Trophoblast cell (in vitro differentiated cells and primary cell): ENCODE measurements at regions not wholly inside any gene's neighbourhood (a gene's known extent, or its start where the extent isn't known, plus 50 kb on each side); places are given as distances from the start of the nearest gene placed in this dataset.

Source experiments
- DNase-seq, 2 donors: peaks; one replicate each; pipeline ENCODE4 v3.0.0-alpha.2; 2016
- H2AFZ ChIP-seq: 2 replicates; pipeline ENCODE4 v1.6.1; 2013; ENCODE audit warnings: low read length, moderate library complexity, mild to moderate bottlenecking; ENCODE audit not compliant: insufficient read depth, poor library complexity
- H2AK5ac ChIP-seq: 2 replicates; pipeline ENCODE4 v1.6.1; 2013; ENCODE audit warnings: mild to moderate bottlenecking, low read length
- H2BK120ac ChIP-seq: 2 replicates; pipeline ENCODE4 v1.6.1; 2013; ENCODE audit warnings: low read length, mild to moderate bottlenecking, moderate library complexity; ENCODE audit not compliant: insufficient read depth, poor library complexity
- H2BK12ac ChIP-seq: 2 replicates; pipeline ENCODE4 v1.6.1; 2013; ENCODE audit warnings: mild to moderate bottlenecking, low read length, moderate library complexity
- H2BK5ac ChIP-seq: 2 replicates; pipeline ENCODE4 v1.6.1; 2013; ENCODE audit warnings: low read length, low read depth, moderate library complexity, mild to moderate bottlenecking; ENCODE audit not compliant: poor library complexity
- H3K14ac ChIP-seq: 2 replicates; pipeline ENCODE4 v1.6.1; 2013; ENCODE audit warnings: mild to moderate bottlenecking, low read length
- H3K18ac ChIP-seq: 2 replicates; pipeline ENCODE4 v1.6.1; 2013; ENCODE audit warnings: mild to moderate bottlenecking, low read length
- H3K23ac ChIP-seq: 2 replicates; pipeline ENCODE4 v1.6.1; 2013; ENCODE audit warnings: low read length
- H3K27ac ChIP-seq: 2 replicates; pipeline ENCODE4 v1.5.1; 2013; ENCODE audit warnings: low read depth, mild to moderate bottlenecking, inconsistent platforms, low read length, moderate library complexity
- H3K27me3 ChIP-seq: 2 replicates; pipeline ENCODE4 v1.6.1; 2013; ENCODE audit warnings: inconsistent platforms, mild to moderate bottlenecking, low read length, moderate library complexity; ENCODE audit not compliant: insufficient read depth
- H3K36me3 ChIP-seq, 2 experiments: 1 replicate in 1 of 2; 2 replicates in 1 of 2; pipeline ENCODE4 v1.6.1; 2013; ENCODE audit warnings: low read length in 2 of 2, mild to moderate bottlenecking in 2 of 2, moderate library complexity in 1 of 2; ENCODE audit not compliant: insufficient read depth in 2 of 2, control insufficient read depth in 1 of 2
- H3K4ac ChIP-seq: 2 replicates; pipeline ENCODE4 v1.6.1; 2013; ENCODE audit warnings: low read depth, mild to moderate bottlenecking, low read length, moderate library complexity
- H3K4me1 ChIP-seq, 2 experiments: 1 replicate in 1 of 2; 2 replicates in 1 of 2; pipeline ENCODE4 v1.6.1; 2013; ENCODE audit warnings: low read length in 2 of 2, mild to moderate bottlenecking in 2 of 2, moderate library complexity in 1 of 2; ENCODE audit not compliant: insufficient read depth in 2 of 2, control insufficient read depth in 1 of 2
- H3K4me2 ChIP-seq: 2 replicates; pipeline ENCODE4 v1.6.1; 2013; ENCODE audit warnings: inconsistent platforms, mild to moderate bottlenecking, low read length, moderate library complexity
- H3K4me3 ChIP-seq: 2 replicates; pipeline ENCODE4 v1.5.1; 2013; ENCODE audit warnings: mild to moderate bottlenecking, low read depth, low read length, inconsistent platforms
- H3K79me1 ChIP-seq: one replicate; pipeline ENCODE4 v1.6.1; 2013; ENCODE audit warnings: low read length
- H3K79me2 ChIP-seq: 2 replicates; pipeline ENCODE4 v1.6.1; 2013; ENCODE audit warnings: low read length, mild to moderate bottlenecking; ENCODE audit not compliant: control insufficient read depth, insufficient read depth, poor library complexity
- H3K9ac ChIP-seq: 2 replicates; pipeline ENCODE4 v1.6.1; 2013; ENCODE audit warnings: mild to moderate bottlenecking, low read length
- H3K9me3 ChIP-seq: 2 replicates; pipeline ENCODE4 v1.6.1; 2013; ENCODE audit warnings: low read depth, mild to moderate bottlenecking, control low read depth, inconsistent platforms, low read length; ENCODE audit not compliant: insufficient read depth
- H4K12ac ChIP-seq: 2 replicates; pipeline ENCODE4 v1.6.1; 2013; ENCODE audit warnings: low read depth, mild to moderate bottlenecking, low read length, moderate library complexity
- H4K8ac ChIP-seq: 2 replicates; pipeline ENCODE4 v1.6.1; 2013; ENCODE audit warnings: low read depth, mild to moderate bottlenecking, low read length, moderate library complexity
- H4K91ac ChIP-seq: one replicate; pipeline ENCODE4 v1.6.1; 2013; ENCODE audit warnings: low read depth, mild to moderate bottlenecking, low read length, moderate library complexity
- WGBS: extraction: QIAGEN DNeasy Blood & Tissue Kit; methylation state at CpG from one replicate; pipeline ENCODE4 v1.1.7; 2013; ENCODE audit warnings: missing lambda C conversion rate; ENCODE audit not compliant: insufficient read length, insufficient coverage; ENCODE audit errors: extremely low coverage; 5-methylcytosine and 5-hydroxymethylcytosine counted together

DNA sequence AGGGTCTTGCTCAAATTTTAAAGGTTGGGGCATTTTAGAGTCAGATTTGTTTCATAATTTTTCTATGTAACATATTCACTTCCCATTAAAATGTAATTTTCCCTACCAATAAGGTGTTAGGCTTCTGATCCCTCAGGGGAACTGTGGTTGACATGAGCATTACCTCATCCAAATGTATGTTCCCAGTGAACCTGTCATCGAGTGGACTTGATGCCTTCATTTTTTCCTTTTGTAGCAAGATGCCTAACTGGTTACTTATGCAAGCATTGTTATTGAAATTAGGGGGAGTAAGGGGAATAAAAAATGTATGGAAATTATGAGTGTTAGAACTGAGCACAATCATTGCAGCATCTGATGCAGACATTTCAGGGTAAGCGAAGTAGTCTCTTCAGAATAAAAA, 360.5 kb downstream of the BCKDHB start:
- H3K79me2 ChIP-seq = no peaks in the 10 kb centered on the region

DNA sequence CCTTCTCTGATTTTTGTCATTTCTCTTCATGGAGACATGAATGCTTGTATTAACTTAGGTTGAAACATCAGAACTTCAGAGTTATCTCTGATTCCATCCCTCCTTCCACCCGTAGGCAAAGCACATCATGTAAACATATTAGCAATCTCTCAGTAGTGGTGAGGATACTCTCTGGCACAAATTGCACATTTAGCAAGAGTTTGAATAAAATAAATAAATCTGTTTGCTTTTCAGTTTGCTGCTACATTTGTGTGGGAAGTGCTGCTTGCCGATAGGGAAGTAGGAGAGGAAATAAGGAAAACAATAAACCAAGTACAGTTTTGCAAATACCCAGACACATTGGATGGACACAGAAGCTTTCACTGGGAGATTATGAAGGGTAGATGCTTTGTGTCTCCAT, 359.0 kb downstream of the BCKDHB start:
- H4K12ac ChIP-seq = no peak overlapping the region
- no peak overlapping the region for H2BK120ac ChIP-seq
- no peak for DNase-seq
- H3K14ac ChIP-seq = no peak overlapping the region
- H3K79me2 ChIP-seq = no peaks in the 10 kb centered on the region
- no peaks in the 10 kb centered on the region for H3K4me1 ChIP-seq
- no peaks in the 10 kb centered on the region for H3K27me3 ChIP-seq
- H3K9ac ChIP-seq = no peak overlapping the region
- H4K91ac ChIP-seq = no peak overlapping the region
- H3K9me3 ChIP-seq = no peaks in the 10 kb centered on the region
- H3K23ac ChIP-seq = no peak overlapping the region
- no peak overlapping the region for H3K18ac ChIP-seq
- H3K4ac ChIP-seq = no peak overlapping the region
- WGBS = no CpG with 5 or more reads among the region's 2 CpGs
- no peak overlapping the region for H3K4me2 ChIP-seq
- no peak overlapping the region for H3K27ac ChIP-seq
- H2BK5ac ChIP-seq = no peak overlapping the region
- no peak overlapping the region for H2AK5ac ChIP-seq
- H3K36me3 ChIP-seq = no peaks in the 10 kb centered on the region
- no peak overlapping the region for H3K4me3 ChIP-seq
- no peaks in the 10 kb centered on the region for H3K79me1 ChIP-seq
- H2AFZ ChIP-seq = no peak overlapping the region
- H4K8ac ChIP-seq = no peak overlapping the region
- H2BK12ac ChIP-seq = no peak overlapping the region

More for the DNA sequence above, 360.5 kb downstream of the BCKDHB start:
- H3K79me1 ChIP-seq = no peaks in the 10 kb centered on the region
- H2BK120ac ChIP-seq = no peak overlapping the region
- H2BK5ac ChIP-seq = no peak overlapping the region
- no peaks in the 10 kb centered on the region for H3K9me3 ChIP-seq
- H3K4me2 ChIP-seq = no peak overlapping the region
- H3K9ac ChIP-seq = no peak overlapping the region
- H3K27ac ChIP-seq = no peak overlapping the region
- H2AFZ ChIP-seq = no peak overlapping the region
- no peak overlapping the region for H4K12ac ChIP-seq
- no peak overlapping the region for H3K18ac ChIP-seq
- no peak overlapping the region for H3K23ac ChIP-seq
- H2AK5ac ChIP-seq = no peak overlapping the region
- H3K27me3 ChIP-seq = no peaks in the 10 kb centered on the region
- no peak overlapping the region for H2BK12ac ChIP-seq
- H3K4me3 ChIP-seq = no peak overlapping the region
- H3K14ac ChIP-seq = no peak overlapping the region
- H4K91ac ChIP-seq = no peak overlapping the region
- H3K4me1 ChIP-seq = no peaks in the 10 kb centered on the region
- no peak overlapping the region for H3K4ac ChIP-seq
- H3K36me3 ChIP-seq = no peaks in the 10 kb centered on the region
- WGBS = no CpG with 5 or more reads among the region's 2 CpGs
- H4K8ac ChIP-seq = no peak overlapping the region
- DNase-seq = no peak

DNA sequence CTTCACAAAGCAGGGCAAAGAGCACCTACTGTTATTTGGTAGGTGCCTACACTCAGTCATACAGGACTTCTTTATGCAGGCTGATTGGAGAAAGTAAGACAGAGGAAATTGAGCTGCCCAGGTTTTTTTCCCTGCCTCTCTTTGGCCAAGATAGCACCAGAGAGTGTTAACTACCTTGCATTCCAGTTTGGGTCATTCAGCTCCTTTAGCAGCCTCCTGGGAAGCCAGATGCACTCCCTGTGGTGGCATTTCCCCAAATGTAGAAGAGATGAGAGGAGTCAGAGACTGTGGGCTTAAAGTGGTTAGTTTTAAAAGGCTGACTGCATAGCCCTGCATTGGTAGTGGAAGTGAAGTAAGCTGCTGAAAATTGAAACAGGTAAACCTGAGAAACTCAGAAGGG, 358.4 kb downstream of the BCKDHB start:
- H3K14ac ChIP-seq = no peak overlapping the region
- no peak overlapping the region for H3K23ac ChIP-seq
- no peak overlapping the region for H4K8ac ChIP-seq
- no peaks in the 10 kb centered on the region for H3K4me1 ChIP-seq
- no peak overlapping the region for H3K27ac ChIP-seq
- H2AK5ac ChIP-seq = no peak overlapping the region
- no peak overlapping the region for H3K4me2 ChIP-seq
- H3K36me3 ChIP-seq = no peaks in the 10 kb centered on the region
- H3K79me1 ChIP-seq = no peaks in the 10 kb centered on the region
- H3K9me3 ChIP-seq = no peaks in the 10 kb centered on the region
- H2AFZ ChIP-seq = no peak overlapping the region
- no peak overlapping the region for H3K4me3 ChIP-seq
- no peak overlapping the region for H3K18ac ChIP-seq
- H2BK120ac ChIP-seq = no peak overlapping the region
- H4K91ac ChIP-seq = no peak overlapping the region
- no peak overlapping the region for H3K4ac ChIP-seq
- H3K79me2 ChIP-seq = no peaks in the 10 kb centered on the region
- H3K27me3 ChIP-seq = no peaks in the 10 kb centered on the region
- H2BK5ac ChIP-seq = no peak overlapping the region
- no peak overlapping the region for H4K12ac ChIP-seq
- no peak overlapping the region for H2BK12ac ChIP-seq
- no peak overlapping the region for H3K9ac ChIP-seq
- no peak for DNase-seq

DNA sequence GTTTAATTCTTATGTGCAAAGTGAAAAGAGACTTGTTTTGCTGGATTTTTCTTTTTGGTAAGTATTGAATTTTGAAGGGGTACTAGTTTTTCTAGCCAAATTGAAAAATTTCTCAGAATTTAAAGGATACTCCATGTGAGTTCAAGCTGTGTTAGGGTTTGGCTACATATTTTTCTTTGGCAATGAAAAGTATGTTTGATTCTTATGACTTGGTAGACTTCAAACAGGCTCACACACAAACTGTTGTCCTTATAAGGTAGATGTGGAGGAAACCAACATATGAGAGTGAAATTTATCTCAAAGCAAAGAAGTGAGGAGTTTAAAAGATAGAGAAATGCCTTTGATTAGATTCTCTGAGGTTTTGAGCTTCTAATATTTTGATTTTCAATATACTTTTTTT, 356.7 kb downstream of the BCKDHB start:
- Histone ChIP-seq H4K91ac (no peak overlapping the region), H3K79me1 (no peaks in the 10 kb centered on the region), H3K9me3 (no peaks in the 10 kb centered on the region), H4K12ac (no peak overlapping the region), H2BK120ac (no peak overlapping the region), H3K23ac (no peak overlapping the region), H3K4me1 (no peaks in the 10 kb centered on the region), H2BK5ac (no peak overlapping the region), H3K27ac (no peak overlapping the region), H4K8ac (no peak overlapping the region), H2BK12ac (no peak overlapping the region), H3K27me3 (no peaks in the 10 kb centered on the region), H3K4ac (no peak overlapping the region), H3K36me3 (no peaks in the 10 kb centered on the region), H3K9ac (no peak overlapping the region), H3K4me3 (no peak overlapping the region), H3K18ac (no peak overlapping the region), H2AK5ac (no peak overlapping the region), H2AFZ (no peak overlapping the region), H3K79me2 (no peaks in the 10 kb centered on the region), H3K4me2 (no peak overlapping the region), H3K14ac (no peak overlapping the region)
- DNase-seq = no peak
